HepG2 (cell line): ENCODE measurements at regions not wholly inside any gene's neighbourhood (a gene's known extent, or its start where the extent isn't known, plus 50 kb on each side); places are given as distances from the start of the nearest gene placed in this dataset.

Experiments used
- ATAC-seq: fragments of 200-7000 bp; cut with Tn5 transposase; 3 replicates; pipeline ENCODE4 v1.9.1; 2020; ENCODE audit warnings: mild to moderate bottlenecking, moderate library complexity
- BruUV-seq: library from RNA; stranded (reverse); fragments of 400-500 nt; replicated peaks from 2 replicates; lab custom pipeline; 2021; lab: Mats Ljungman, UMichigan
- CTCF ChIA-PET: fragments of 300-600 bp; formaldehyde crosslinking; extraction: SDS; loops from one replicate; lab custom pipeline; 2021; ENCODE audit warnings: low total read pairs, inconsistent platforms, low intra/inter-chr PET ratio; lab: Yijun Ruan, JAX
- POLR2A ChIA-PET: fragments of 350-600 bp; sonication (Branson Sonifier 250); formaldehyde crosslinking; loops from one replicate; lab custom pipeline; 2020; ENCODE audit warnings: antibody characterized with exemption, inconsistent platforms; lab: Yijun Ruan, JAX
- DNase-seq: peaks from one replicate; pipeline ENCODE4 v3.0.0-alpha.2; 2015; ENCODE audit warnings: low spot score
- FAIRE-seq: peaks from 3 replicates; lab custom pipeline; 2011; peaks lifted over from hg19 to GRCh38; lab: Jason Lieb, UNC
- H2AFZ ChIP-seq: one replicate; pipeline ENCODE4 v1.6.1; 2011; ENCODE audit warnings: low read length, inconsistent platforms
- H3K27ac ChIP-seq: fragments of 300-600 bp; 3 replicates; pipeline ENCODE4 v1.8.0; 2011; ENCODE audit warnings: mixed run types, mild to moderate bottlenecking, mixed read lengths, low read length, inconsistent platforms; ENCODE audit not compliant: insufficient read depth; ENCODE audit errors: extremely low read length
- H3K27me3 ChIP-seq, 2 experiments: fragments of 200-600 bp in 1 of 2; 2 replicates in 1 of 2; 3 replicates in 1 of 2; pipeline versions ENCODE4 v1.6.0 to v1.8.0; 2011; ENCODE audit warnings: low read length in 2 of 2, mild to moderate bottlenecking in 2 of 2, moderate library complexity in 2 of 2, inconsistent platforms in 1 of 2; ENCODE audit not compliant: insufficient read depth in 2 of 2, control insufficient read depth in 1 of 2
- H3K36me3 ChIP-seq, 2 experiments: fragments of 200-600 bp in 1 of 2; replicated peaks in 1 of 2; 2 replicates in 1 of 2; 3 replicates in 1 of 2; pipeline versions ENCODE4 v1.5.1 to v1.8.0; 2011; ENCODE audit warnings: low read length in 2 of 2, inconsistent platforms in 1 of 2; ENCODE audit not compliant: insufficient read depth in 2 of 2, control insufficient read depth in 1 of 2
- H3K4me1 ChIP-seq: 2 replicates; pipeline ENCODE4 v1.5.1; 2012; ENCODE audit warnings: low read length, inconsistent platforms; ENCODE audit not compliant: insufficient read depth
- H3K4me2 ChIP-seq: 2 replicates; pipeline ENCODE4 v1.6.0; 2011; ENCODE audit warnings: low read depth, low read length, inconsistent platforms
- H3K4me3 ChIP-seq, 3 experiments: fragments of 200-600 bp in 1 of 3; sonication (generic), shearing (Covaris generic) in 1 of 3; replicated peaks in 1 of 3; 2 replicates each; pipeline ENCODE4 v1.5.1; 2011 to 2016; ENCODE audit warnings: low read length in 3 of 3, inconsistent platforms in 2 of 3, low read depth in 2 of 3, mild to moderate bottlenecking in 2 of 3, control low read depth in 1 of 3, mixed read lengths in 1 of 3; ENCODE audit not compliant: insufficient read depth in 1 of 3
- H3K79me2 ChIP-seq: one replicate; pipeline ENCODE4 v1.6.1; 2011; ENCODE audit warnings: low read length, inconsistent platforms; ENCODE audit not compliant: insufficient read depth
- H3K9ac ChIP-seq: 2 replicates; pipeline ENCODE4 v1.6.0; 2011; ENCODE audit warnings: mild to moderate bottlenecking, low read depth, low read length, inconsistent platforms; ENCODE audit not compliant: insufficient read depth
- H3K9me3 ChIP-seq: 2 replicates; pipeline ENCODE4 v1.5.1; 2012; ENCODE audit warnings: mild to moderate bottlenecking, low read length
- H4K20me1 ChIP-seq: 2 replicates; pipeline ENCODE4 v1.6.0; 2011; ENCODE audit warnings: inconsistent platforms, mild to moderate bottlenecking, low read length, moderate library complexity; ENCODE audit not compliant: insufficient read depth
- CEBPB ChIP-seq: IDR thresholded peaks from 2 replicates; pipeline ENCODE4 v1.6.1; 2011; ENCODE audit warnings: low read depth, low read length, improper control_type of control experiment, borderline replicate concordance
- CEBPG ChIP-seq: IDR thresholded peaks from 2 replicates; pipeline ENCODE4 v1.6.1; 2016
- IKZF4 ChIP-seq: sonication (generic); formaldehyde crosslinking; IDR thresholded peaks from 2 replicates; pipeline ENCODE4 v1.5.1; 2020; ENCODE audit warnings: borderline replicate concordance, mild to moderate bottlenecking, low read depth, missing genetic modification reagents; ENCODE audit errors: not compliant biosample characterization
- NCOA2 ChIP-seq: sonication (generic); formaldehyde crosslinking; IDR thresholded peaks from 2 replicates; pipeline ENCODE4 v1.8.0; 2022; ENCODE audit warnings: inconsistent platforms
- RNF2 ChIP-seq: fragments of 450-650 bp; conservative IDR thresholded peaks from 2 replicates; pipeline ENCODE4 v1.6.1; 2016; ENCODE audit warnings: low read depth
- SAP130 ChIP-seq: IDR thresholded peaks from 2 replicates; pipeline ENCODE4 v1.6.1; 2016; ENCODE audit warnings: low read depth
- ZNF10 ChIP-seq: sonication (generic); formaldehyde crosslinking; IDR thresholded peaks from 2 replicates; pipeline ENCODE4 v1.4.0; 2020; ENCODE audit warnings: mild to moderate bottlenecking, low read depth, missing genetic modification reagents, borderline replicate concordance
- ZNF7 ChIP-seq: IDR thresholded peaks from 2 replicates; pipeline ENCODE4 v1.6.1; 2016; ENCODE audit warnings: missing biosample characterization, missing genetic modification reagents
- WGBS: methylation state at CpG from one replicate; pipeline ENCODE4 v1.1.6; 2017; ENCODE audit warnings: low lambda C conversion rate; 5-methylcytosine and 5-hydroxymethylcytosine counted together
- in situ Hi-C: cut with HindIII; loops from 2 replicates; pipeline ENCODE4 v1.10.0; 2017; ENCODE audit warnings: low pct_unique_long_range_greater_than_20kb; ENCODE audit not compliant: extremely low pct_ligation_motif_present
- intact Hi-C: fragments of 100-400 bp; cut with micrococcal nuclease; formaldehyde crosslinking; loops from one replicate; pipeline ENCODE4 v1.10.0; 2022; ENCODE audit not compliant: unreplicated experiment

GRCh38 chr10:33800545-33800944 is 466.1 kb upstream of the NRP1 start (continued):
- TF ChIP-seq CEBPG = peak; percentile 72
- TF ChIP-seq SAP130 = 0 out of 2 replicates have a peak, but pooled peaks have one; percentile 15
- TF ChIP-seq CEBPB = peak; percentile 85
- no peak for TF ChIP-seq RNF2
- no peak for TF ChIP-seq NCOA2 (CRISPR knock-in tag)
- no peak for TF ChIP-seq IKZF4 (CRISPR knock-in tag)

GRCh38 chr10:33799944-33800323 is 465.5 kb upstream of the NRP1 start:
- DNase-seq = no peak
- no peaks in the 10 kb centered on the region for H4K20me1 ChIP-seq
- peak overlapping the region; percentile 70 for H3K27ac ChIP-seq
- in situ Hi-C loops = no loop called here
- H3K79me2 ChIP-seq = no peaks in the 10 kb centered on the region
- H3K9ac ChIP-seq = no peak overlapping the region
- no peak for FAIRE-seq
- intact Hi-C loops = loop anchor here (10.0 kb wide), 2 partner anchors 315 to 605 kb away; no protein-coding TSS in a partner anchor
- ChIA-PET CTCF (no interaction called here), POLR2A (interaction anchor here (1.2 kb wide), 1 partner anchor 9 kb away, joined by 3 read pairs; no protein-coding TSS in a partner anchor)
- no peaks in the 10 kb centered on the region for H3K36me3 ChIP-seq
- H3K4me1 ChIP-seq = peaks cover 52% of the 10 kb centered on the region
- peak overlapping the region; percentile 55 for H3K4me2 ChIP-seq
- TSS peak; percentile 97 for BruUV-seq
- WGBS = 98% methylated on average over 5 of the region's 5 CpGs
- ATAC-seq = no peak
- TF ChIP-seq ZNF7 (no peak), ZNF10 (CRISPR knock-in tag) (no peak)
- H2AFZ ChIP-seq = no peak overlapping the region
- no peaks in the 10 kb centered on the region for H3K27me3 ChIP-seq
- H3K4me3 ChIP-seq = no peak overlapping the region
- H3K9me3 ChIP-seq = no peaks in the 10 kb centered on the region
